ENCODE measurements at regions not wholly inside any gene's neighbourhood (a gene's known extent, or its start where the extent isn't known, plus 50 kb on each side); places are given as distances from the start of the nearest gene placed in this dataset.

DNA sequence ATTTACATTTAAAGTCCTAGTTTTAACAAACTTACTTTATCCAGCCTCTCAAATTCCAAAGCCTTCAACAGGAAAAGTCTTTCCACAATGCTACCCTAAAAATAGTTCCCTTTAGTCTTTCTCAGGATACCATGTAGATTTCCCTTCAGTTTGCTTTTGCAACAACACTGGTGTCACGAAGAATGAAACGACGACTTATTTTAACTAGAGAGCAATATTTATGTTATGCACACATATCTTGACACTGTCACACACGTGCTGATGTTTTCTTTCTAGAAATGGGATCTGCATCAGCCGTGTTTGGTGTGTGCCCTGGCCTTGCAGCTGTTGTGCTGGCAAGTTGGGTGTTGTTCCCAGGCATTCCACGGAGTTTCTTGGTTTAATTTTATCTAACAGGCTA lies 75.5 kb downstream of the SIPA1L2 start:
- TF ChIP-seq FOSL2 (IDR thresholded peaks at IDR 0.05; ENCODE audit: borderline replicate concordance, low read depth) (no peak), ELF1 (IDR thresholded peaks at IDR 0.05) (no peak), TEAD4 (IDR thresholded peaks at IDR 0.05; ENCODE audit: borderline replicate concordance, insufficient read depth) (no peak), NRF1 (IDR thresholded peaks at IDR 0.05; ENCODE audit: low read depth, low read length) (no peak), RFX5 (IDR thresholded peaks at IDR 0.05; ENCODE audit: low read length) (no peak), NFIC (IDR thresholded peaks at IDR 0.05; ENCODE audit: borderline replicate concordance) (no peak), FOXM1 (IDR thresholded peaks at IDR 0.05; ENCODE audit: low read depth) (no peak), MEF2A (IDR thresholded peaks at IDR 0.05; ENCODE audit: borderline replicate concordance, low read depth) (no peak), POLR2AphosphoS5 (IDR thresholded peaks at IDR 0.05; ENCODE audit: low read depth, low read length) (no peak), TAF1 (IDR thresholded peaks at IDR 0.05; ENCODE audit: borderline replicate concordance, low read depth, low read length) (no peak), EZH2phosphoT487 (IDR thresholded peaks at IDR 0.05; ENCODE audit: borderline replicate concordance, low read depth) (no peak), MXI1 (IDR thresholded peaks at IDR 0.05; ENCODE audit: low read depth, low read length) (no peak)
- TF ChIP-seq, protein P1, sequence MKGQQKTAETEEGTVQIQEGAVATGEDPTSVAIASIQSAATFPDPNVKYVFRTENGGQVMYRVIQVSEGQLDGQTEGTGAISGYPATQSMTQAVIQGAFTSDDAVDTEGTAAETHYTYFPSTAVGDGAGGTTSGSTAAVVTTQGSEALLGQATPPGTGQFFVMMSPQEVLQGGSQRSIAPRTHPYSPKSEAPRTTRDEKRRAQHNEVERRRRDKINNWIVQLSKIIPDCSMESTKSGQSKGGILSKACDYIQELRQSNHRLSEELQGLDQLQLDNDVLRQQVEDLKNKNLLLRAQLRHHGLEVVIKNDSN (IDR thresholded peaks at IDR 0.05; ENCODE audit: borderline replicate concordance, low read depth) = no peak
- TF ChIP-seq, protein P2, sequence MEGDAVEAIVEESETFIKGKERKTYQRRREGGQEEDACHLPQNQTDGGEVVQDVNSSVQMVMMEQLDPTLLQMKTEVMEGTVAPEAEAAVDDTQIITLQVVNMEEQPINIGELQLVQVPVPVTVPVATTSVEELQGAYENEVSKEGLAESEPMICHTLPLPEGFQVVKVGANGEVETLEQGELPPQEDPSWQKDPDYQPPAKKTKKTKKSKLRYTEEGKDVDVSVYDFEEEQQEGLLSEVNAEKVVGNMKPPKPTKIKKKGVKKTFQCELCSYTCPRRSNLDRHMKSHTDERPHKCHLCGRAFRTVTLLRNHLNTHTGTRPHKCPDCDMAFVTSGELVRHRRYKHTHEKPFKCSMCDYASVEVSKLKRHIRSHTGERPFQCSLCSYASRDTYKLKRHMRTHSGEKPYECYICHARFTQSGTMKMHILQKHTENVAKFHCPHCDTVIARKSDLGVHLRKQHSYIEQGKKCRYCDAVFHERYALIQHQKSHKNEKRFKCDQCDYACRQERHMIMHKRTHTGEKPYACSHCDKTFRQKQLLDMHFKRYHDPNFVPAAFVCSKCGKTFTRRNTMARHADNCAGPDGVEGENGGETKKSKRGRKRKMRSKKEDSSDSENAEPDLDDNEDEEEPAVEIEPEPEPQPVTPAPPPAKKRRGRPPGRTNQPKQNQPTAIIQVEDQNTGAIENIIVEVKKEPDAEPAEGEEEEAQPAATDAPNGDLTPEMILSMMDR (IDR thresholded peaks at IDR 0.05) = no peak
- TF ChIP-seq, protein P3, sequence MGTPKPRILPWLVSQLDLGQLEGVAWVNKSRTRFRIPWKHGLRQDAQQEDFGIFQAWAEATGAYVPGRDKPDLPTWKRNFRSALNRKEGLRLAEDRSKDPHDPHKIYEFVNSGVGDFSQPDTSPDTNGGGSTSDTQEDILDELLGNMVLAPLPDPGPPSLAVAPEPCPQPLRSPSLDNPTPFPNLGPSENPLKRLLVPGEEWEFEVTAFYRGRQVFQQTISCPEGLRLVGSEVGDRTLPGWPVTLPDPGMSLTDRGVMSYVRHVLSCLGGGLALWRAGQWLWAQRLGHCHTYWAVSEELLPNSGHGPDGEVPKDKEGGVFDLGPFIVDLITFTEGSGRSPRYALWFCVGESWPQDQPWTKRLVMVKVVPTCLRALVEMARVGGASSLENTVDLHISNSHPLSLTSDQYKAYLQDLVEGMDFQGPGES (IDR thresholded peaks at IDR 0.05; ENCODE audit: low read depth, low read length) = no peak
- TF ChIP-seq, protein P4, sequence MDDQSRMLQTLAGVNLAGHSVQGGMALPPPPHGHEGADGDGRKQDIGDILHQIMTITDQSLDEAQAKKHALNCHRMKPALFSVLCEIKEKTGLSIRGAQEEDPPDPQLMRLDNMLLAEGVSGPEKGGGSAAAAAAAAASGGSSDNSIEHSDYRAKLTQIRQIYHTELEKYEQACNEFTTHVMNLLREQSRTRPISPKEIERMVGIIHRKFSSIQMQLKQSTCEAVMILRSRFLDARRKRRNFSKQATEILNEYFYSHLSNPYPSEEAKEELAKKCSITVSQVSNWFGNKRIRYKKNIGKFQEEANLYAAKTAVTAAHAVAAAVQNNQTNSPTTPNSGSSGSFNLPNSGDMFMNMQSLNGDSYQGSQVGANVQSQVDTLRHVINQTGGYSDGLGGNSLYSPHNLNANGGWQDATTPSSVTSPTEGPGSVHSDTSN (IDR thresholded peaks at IDR 0.05) = no peak
- TF ChIP-seq, protein P5, sequence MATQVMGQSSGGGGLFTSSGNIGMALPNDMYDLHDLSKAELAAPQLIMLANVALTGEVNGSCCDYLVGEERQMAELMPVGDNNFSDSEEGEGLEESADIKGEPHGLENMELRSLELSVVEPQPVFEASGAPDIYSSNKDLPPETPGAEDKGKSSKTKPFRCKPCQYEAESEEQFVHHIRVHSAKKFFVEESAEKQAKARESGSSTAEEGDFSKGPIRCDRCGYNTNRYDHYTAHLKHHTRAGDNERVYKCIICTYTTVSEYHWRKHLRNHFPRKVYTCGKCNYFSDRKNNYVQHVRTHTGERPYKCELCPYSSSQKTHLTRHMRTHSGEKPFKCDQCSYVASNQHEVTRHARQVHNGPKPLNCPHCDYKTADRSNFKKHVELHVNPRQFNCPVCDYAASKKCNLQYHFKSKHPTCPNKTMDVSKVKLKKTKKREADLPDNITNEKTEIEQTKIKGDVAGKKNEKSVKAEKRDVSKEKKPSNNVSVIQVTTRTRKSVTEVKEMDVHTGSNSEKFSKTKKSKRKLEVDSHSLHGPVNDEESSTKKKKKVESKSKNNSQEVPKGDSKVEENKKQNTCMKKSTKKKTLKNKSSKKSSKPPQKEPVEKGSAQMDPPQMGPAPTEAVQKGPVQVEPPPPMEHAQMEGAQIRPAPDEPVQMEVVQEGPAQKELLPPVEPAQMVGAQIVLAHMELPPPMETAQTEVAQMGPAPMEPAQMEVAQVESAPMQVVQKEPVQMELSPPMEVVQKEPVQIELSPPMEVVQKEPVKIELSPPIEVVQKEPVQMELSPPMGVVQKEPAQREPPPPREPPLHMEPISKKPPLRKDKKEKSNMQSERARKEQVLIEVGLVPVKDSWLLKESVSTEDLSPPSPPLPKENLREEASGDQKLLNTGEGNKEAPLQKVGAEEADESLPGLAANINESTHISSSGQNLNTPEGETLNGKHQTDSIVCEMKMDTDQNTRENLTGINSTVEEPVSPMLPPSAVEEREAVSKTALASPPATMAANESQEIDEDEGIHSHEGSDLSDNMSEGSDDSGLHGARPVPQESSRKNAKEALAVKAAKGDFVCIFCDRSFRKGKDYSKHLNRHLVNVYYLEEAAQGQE (IDR thresholded peaks at IDR 0.05; ENCODE audit: low read depth, low read length) = no peak
- TF ChIP-seq, protein P6, sequence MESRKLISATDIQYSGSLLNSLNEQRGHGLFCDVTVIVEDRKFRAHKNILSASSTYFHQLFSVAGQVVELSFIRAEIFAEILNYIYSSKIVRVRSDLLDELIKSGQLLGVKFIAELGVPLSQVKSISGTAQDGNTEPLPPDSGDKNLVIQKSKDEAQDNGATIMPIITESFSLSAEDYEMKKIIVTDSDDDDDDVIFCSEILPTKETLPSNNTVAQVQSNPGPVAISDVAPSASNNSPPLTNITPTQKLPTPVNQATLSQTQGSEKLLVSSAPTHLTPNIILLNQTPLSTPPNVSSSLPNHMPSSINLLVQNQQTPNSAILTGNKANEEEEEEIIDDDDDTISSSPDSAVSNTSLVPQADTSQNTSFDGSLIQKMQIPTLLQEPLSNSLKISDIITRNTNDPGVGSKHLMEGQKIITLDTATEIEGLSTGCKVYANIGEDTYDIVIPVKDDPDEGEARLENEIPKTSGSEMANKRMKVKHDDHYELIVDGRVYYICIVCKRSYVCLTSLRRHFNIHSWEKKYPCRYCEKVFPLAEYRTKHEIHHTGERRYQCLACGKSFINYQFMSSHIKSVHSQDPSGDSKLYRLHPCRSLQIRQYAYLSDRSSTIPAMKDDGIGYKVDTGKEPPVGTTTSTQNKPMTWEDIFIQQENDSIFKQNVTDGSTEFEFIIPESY (IDR thresholded peaks at IDR 0.05; ENCODE audit: borderline replicate concordance, low read depth) = no peak
- Histone ChIP-seq H3K36me3 (replicated peaks in 1 of 2; ENCODE audit: control insufficient read depth in 1 of 2, insufficient read depth in 2 of 2, low read length in 1 of 2) (no peaks in the 10 kb centered on the region), H3K9me3 (no peaks in the 10 kb centered on the region), H3K27me3 (ENCODE audit: insufficient read depth) (no peaks in the 10 kb centered on the region), H3K9ac (no peak overlapping the region), H3K79me2 (ENCODE audit: insufficient read depth) (no peaks in the 10 kb centered on the region), H2AFZ (ENCODE audit: low read depth) (no peak overlapping the region), H3K27ac (ENCODE audit: low read depth in 2 of 2, low read length in 1 of 2) (peak overlapping the region in 1 of 2 experiments; percentile 40; a peak in 1 of 4 replicates), H3K4me2 (no peak overlapping the region), H4K20me1 (ENCODE audit: insufficient read depth) (no peaks in the 10 kb centered on the region), H3K9me2 (no peaks in the 10 kb centered on the region), H3K4me3 (ENCODE audit: low read depth in 2 of 2, low read length in 1 of 2) (no peak overlapping the region), H3F3A (replicated peaks; ENCODE audit: insufficient read depth) (no peaks in the 10 kb centered on the region), H3K4me1 (ENCODE audit: control insufficient read depth in 1 of 2, insufficient read depth in 2 of 2, low read depth in 1 of 2, low read length in 1 of 2) (peaks cover 0 to 36% of the 10 kb centered on the region in 2 experiments; a peak in 3 of 4 replicates)
- no peak for DNase-seq
- ChIA-PET POLR2A (no interaction called here), CTCF (no interaction called here)
- 67% methylated on average over 6 of the region's 6 CpGs for WGBS (ENCODE audit: low lambda C conversion rate)

All from SK-N-SH (cell line).